ENCODE measurements at regions not wholly inside any gene's neighbourhood (a gene's known extent, or its start where the extent isn't known, plus 50 kb on each side); places are given as distances from the start of the nearest gene placed in this dataset.

DNA sequence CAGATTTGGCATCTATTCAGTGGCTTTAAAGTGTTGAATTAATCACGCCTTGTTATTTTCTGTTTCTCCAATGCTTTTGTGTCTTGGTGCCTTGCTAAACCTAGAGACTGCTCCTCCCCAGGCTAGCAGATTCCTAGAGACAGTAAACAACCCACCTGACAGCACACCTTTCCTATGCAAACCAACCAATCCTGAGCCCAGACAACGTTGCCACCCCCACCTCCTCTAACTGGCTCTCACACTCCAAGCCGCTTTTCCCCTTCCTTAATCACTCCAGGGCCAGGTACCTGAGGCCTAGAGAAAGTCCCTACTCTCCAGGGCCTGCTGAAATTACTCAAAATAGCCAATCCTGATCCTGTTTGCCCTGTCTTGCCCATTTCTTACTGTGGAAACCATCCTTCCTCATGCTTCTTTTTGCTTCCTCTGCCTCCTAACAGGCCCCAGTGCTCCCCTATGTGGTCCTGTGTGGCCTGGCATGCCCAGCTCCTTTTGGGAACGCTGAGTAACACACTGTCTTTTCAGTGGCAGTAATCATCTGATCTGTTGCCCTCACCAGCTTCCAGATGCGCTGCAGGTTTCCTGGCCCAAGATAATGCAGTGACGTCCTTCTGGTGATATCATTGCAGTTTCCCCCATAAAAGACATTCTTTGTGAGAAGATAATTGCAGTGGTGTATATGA is 53.4 kb downstream of the GAS1 start:
- intact Hi-C loops (cut with micrococcal nuclease), result no loop called here

GRCh38 chr9:86892576-86892975 is 54.7 kb downstream of the GAS1 start:
- intact Hi-C loops (cut with micrococcal nuclease), result no loop called here

DNA sequence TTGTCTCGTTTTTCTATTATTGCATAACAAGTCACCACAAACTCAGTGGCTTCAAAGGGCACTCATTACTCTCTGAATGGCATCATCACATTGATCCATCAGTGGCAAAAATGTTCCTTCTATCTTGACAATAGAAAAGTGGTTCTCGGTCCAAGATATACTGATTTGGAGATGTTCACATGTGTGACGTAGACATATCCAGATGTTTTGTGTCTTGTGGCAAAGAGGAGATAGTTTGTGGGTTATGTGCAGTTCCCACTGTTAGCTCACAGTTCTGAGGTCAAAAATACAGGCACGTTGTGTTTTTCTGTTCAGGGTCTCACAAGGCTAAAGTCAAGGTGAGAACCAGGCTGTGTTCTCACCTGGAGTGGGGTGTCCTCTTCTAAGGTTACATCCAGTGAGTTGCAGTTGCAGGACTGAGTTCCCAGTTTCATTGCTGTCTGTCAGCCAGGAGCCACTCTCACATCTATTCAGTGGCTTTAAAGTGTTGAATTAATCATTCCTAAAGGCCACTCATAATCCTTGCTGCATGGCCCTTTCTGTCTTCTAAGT is 55.3 kb downstream of the GAS1 start:
- intact Hi-C loops (cut with micrococcal nuclease), result no loop called here

DNA sequence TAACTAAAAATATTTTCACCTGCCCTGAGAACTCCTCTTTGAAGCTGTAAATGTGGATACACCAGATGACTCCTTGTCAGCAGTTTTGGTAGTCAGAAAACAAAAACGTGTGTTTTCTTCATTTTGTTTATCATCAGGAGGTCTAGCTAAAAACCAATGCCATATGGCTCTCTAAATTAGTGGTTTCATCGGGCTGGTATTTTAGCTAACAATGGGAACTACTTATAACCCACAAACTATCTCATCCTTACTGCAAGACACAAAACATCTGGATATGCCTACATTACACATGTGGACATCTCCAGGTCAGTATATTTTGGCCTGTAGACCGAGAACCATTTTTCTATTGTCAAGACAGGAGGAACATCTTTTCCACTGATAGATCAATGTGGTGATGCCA is 56.2 kb downstream of the GAS1 start:
- intact Hi-C loops (cut with micrococcal nuclease), result no loop called here

GRCh38 chr9:86885232-86885631 is 62.1 kb downstream of the GAS1 start:
- intact Hi-C loops (cut with micrococcal nuclease), result no loop called here

- intact Hi-C loops (cut with micrococcal nuclease), result no loop called here
These were observed 70.6 kb downstream of the GAS1 start for GRCh38 chr9:86876621-86877196.

GRCh38 chr9:86868616-86869015 is 78.7 kb downstream of the GAS1 start:
- intact Hi-C loops (cut with micrococcal nuclease), result no loop called here

DNA sequence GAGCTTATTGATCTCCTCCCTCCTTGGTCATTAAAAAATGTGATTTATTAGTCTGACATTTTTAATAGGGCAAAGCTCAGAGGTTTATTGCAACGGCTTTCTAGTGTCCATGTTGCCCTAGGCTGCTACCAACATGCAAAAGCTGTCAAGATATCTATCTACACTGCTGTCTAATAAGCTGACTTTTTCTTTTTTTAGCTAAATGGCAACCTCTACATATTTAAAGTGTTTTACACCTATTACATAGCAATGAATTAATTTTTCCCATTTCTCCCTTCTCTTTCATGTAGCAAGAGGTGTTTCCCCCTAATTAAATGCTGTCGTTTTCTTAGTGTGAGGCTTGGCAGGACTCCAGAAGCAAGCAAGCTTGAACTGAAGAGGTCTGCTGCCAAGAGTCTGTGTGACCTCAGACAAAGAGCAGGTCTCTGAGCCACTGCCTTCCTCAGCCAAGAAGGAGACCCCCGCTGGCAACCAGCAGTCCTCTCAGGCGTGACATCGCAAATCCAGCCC is 79.4 kb downstream of the GAS1 start:
- intact Hi-C loops (cut with micrococcal nuclease), result no loop called here

DNA sequence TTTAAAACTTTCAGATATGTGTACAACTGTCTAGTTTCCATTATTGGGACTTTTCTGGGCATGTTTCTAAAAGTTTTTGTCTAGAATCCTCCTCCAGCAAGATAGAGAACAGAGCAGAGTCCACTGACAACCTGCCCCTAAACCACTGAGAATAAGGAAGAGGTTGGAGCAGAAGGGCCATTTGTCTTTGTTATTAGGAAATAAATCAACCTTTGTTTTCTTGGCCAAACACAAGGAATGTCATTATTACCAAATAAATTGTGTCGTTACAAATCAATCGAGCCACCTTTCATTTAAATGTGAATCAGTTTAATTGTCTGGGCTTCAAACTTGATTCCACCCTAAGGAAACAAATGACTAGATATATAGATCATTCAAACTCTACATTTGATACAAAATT is 81.4 kb downstream of the GAS1 start:
- intact Hi-C loops (cut with micrococcal nuclease), result no loop called here

- intact Hi-C loops (cut with micrococcal nuclease), result no loop called here
These were observed 87.3 kb downstream of the GAS1 start for GRCh38 chr9:86860006-86860405.

GRCh38 chr9:86859056-86859455 is 88.2 kb downstream of the GAS1 start:
- intact Hi-C loops (cut with micrococcal nuclease), result no loop called here

DNA sequence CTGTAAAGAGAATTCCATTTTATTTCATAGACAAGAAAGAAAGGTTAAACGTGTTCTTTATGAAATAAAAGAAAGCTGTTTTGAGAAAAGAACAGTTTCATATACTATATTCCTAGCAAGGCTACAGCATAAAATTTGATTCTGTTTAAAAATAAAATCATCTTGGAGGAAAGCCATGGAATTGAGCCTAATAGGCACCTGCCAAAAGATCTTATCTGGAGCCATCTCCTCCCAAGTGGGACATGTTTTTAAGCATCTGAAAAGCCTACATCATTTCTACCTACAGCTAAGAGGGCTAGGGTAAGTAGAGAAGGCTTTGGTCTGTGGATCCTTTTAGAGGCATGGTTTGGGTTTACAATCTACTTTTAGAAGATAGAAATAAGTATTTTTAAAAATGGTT is 89.3 kb downstream of the GAS1 start:
- intact Hi-C loops (cut with micrococcal nuclease), result no loop called here

DNA sequence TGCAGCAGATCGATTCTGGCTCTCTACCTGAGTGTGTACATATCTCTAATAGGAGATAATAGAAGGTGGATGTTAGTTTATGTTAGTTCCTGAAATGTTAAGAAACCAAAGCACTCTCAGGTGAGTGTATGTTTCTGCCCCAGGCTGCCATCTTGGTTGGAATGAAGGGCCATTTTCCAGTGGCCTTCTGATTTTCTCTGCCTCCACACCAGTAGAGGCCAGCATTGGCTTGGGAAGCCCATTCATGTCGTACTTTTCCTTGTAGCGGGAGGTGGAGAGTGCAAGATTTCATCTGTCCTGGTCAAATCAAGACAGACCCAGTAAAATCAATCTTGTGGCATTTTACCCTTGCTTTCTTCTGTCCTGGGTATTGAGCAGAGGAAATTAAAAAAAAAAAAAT is 91.0 kb downstream of the GAS1 start:
- intact Hi-C loops (cut with micrococcal nuclease), result no loop called here

GRCh38 chr9:86854898-86855523 is 92.3 kb downstream of the GAS1 start:
- intact Hi-C loops (cut with micrococcal nuclease), result no loop called here

DNA sequence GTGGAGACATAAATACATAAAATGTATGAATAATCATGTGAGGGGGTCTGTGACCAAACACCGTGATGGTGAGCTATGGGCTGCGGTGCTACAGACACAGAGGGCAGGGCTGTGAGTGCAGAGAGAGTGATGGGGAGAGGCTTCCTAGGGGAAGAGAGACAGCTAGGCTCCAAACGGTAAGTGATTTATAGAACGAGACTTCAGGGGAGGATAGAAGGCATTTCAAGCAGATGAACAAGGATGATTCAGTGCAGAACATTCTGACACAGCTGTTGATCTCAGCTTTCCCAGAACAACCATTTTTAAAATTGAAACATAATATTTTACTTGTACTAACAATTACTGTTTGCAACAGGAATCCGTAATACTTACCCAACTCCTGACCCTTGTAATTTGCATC is 100.7 kb downstream of the GAS1 start:
- intact Hi-C loops (cut with micrococcal nuclease), result no loop called here

DNA sequence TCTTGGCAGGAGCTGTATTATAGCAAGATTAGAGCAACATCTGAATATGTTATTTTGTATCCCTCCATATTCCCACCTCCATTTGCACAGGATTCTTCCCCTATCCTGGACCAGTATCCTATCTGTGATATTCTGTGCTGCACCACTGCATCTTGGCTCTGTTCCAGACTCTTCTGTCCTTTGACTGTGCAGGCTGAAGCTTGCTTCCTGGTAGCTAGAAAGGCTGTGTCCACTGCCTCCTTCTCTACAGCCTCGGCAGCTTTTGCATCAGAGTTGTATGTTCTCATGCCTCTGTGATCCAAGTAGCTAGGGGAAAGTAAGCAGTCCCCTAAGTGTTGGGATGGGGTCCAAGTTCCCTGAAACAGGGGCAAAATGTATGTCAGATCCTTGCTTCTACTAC is 104.1 kb downstream of the GAS1 start:
- intact Hi-C loops (cut with micrococcal nuclease), result no loop called here

- intact Hi-C loops (cut with micrococcal nuclease), result no loop called here
These were observed 104.7 kb downstream of the GAS1 start for GRCh38 chr9:86842573-86842972.

GRCh38 chr9:86839522-86839921 is 107.8 kb downstream of the GAS1 start:
- intact Hi-C loops (cut with micrococcal nuclease), result no loop called here

DNA sequence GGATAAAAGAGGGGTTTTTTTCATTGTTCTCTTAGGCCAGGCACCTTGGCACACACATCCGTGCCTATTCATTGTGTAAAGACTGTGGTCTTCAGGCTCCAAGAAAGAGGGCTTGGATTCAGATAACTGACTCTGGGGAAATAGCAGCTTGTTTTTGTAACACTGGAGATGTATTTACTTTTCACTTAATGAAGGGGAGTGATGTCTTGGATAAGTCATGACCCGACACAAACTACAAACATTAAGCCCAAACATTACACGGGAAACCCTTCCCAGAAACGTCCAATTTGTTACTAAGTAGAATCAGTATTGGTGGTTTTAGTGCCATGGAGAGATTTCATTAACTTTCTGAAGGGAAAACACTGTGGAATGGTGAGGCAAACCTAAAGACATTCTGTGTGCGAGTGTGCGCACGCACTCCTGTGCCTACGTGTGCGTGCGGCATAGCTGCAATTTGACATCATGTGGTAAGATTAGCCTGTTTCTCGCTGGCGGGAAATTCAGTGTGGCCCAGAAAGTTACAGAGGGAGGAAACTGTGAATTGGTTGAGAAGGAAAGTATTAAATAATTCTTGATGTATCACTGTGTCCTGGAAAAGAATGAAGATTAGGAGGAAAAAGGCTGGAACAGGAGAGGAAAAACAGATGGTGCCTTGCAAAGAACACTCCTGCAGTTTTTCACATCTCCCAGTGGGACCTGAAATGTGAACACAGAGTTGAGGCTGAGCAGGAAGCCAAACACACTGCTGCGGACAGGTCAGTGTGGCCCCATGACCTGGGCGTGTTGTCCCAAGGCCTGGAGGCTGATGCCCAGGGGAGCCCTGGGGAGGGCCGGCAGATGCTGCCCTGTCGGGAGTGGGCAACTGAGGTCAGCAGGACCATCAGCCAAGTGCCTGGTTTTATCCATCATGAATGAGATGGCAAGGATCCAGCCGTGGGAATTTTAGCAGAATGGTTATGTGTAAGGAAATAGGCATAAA is 108.5 kb downstream of the GAS1 start:
- intact Hi-C loops (cut with micrococcal nuclease), result no loop called here

GRCh38 chr9:86837345-86837744 is 110.0 kb downstream of the GAS1 start:
- intact Hi-C loops (cut with micrococcal nuclease), result no loop called here

DNA sequence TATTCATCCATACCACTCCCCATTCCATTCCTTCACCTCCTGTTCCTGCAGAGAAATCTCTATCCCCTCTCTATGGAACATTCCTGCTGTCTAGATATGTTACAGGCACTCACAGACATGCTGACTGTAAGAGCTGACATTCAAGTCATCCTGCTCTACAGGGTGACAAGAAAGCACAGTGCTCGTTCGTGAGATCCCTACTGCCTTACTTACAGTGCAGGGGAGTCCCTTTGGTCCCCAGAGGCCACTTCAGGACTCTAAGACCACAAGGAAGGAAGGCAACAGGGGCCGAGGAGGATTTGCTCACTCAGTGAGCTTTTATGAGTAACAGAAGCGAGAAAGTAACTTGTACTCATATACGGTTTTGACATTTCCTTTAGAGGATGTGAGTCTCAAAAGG is 110.5 kb downstream of the GAS1 start:
- intact Hi-C loops (cut with micrococcal nuclease), result no loop called here

All from T-helper 2 cell treated with Interferon-gamma antibody and Interleukin-4, amounts not matched to agents 100 ng/mL and 5 ng/mL, for 36 hours (primary cell).